SKM-1 treated with dmso at 0.1 percent for 144 hours (cell line): ENCODE measurements at regions not wholly inside any gene's neighbourhood (a gene's known extent, or its start where the extent isn't known, plus 50 kb on each side); places are given as distances from the start of the nearest gene placed in this dataset.
"Not testable (repeated sequence)": the region's sequence is repeated elsewhere in the genome, so short reads cannot be mapped to it uniquely, and the experiment has no call there.

Source experiments
- DNase-seq: peaks from one replicate; lab custom pipeline; 2025; ENCODE audit not compliant: unreplicated experiment; lab: John Stamatoyannopoulos, UW

DNA sequence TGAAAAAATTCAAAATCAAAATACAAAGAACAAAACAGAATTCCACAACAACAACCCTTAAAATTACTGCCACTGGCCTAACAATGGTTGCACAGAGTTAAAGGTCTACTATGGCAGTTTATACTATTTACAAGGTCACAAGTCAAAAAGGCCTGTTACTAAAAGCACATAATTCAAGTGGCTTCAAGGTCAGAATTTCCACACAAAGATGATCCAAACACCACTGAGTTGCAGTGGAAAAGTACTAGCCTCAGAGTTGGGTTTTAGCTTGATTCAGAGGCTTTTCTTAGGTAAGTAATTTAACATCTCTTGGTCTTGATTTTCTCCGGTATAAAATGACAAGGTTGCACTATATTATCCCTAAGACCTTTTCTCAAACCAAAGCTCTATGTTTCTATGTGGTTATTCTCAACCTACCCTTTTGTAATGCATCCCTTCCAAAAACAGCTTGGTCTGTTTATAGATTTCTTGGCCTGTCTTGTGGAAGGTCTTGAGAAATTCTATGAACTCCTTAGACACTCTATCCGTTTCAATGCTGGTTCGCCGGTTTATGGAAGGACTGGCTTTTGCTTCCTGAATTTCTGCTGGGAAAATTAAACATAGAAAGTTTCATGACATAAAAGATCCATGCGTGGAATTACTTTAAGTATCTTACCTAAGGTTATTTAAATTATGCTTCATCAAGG, 69.5 kb downstream of the MDH2 start:
- DNase-seq: not testable (repeated sequence)

DNA sequence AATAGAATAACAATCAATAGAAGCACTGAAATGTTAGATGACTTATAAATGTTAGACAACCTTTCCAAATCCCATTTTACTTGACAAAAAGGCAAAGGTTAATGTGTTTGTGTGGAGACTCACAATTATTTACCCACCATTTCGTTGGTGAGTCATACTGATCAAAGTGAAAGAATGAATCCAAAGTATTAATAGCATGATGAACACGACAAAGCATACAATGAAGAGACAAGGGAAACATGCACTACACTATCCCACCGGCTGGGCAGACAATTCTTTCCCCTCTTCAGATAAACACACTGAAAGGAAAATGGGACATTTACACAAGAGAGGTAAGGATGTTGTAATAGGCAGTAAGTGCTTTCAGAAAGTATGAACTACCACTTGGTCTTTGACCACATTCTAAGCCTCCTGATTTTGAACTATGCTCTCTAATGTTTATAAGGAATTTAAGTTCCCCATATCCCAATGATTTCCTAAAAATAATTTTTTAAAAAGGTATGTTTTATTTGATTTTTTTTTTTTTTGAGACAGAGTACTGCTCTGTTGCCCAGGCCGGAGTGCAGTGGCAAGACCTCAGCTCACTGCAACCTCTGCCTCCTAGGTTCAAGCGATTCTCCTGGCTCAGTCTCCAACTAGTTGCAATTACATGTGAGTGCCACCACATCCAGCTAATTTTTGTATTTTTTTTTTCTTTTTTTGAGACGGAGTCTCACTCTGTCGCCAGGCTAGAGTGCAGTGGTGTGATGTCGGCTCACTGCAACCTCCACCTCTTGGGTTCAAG, 70.5 kb downstream of the MDH2 start:
- DNase-seq: peak; percentile 21

DNA sequence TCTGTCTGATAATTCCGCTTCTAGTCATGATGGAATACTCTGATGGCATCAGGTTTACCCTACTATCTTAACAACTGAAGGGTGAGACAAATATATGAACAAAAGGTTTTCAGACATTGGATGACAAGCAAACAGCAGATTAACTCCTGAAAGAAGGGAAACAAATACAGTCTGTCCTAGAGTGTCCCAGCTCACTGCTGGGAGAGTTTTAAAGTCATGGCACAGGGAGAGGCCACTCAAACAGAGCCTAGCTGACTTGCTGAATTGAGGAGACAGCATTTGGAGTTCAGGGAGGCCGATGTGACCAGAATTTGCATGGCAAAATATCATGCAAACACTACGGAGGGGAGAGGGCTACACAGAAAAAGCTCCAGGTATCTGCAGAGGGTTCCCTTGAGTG, 73.1 kb downstream of the MDH2 start:
- no peak for DNase-seq

GRCh38 chr7:76122516-76123239, 74.8 kb downstream of the MDH2 start:
- no peak for DNase-seq

DNA sequence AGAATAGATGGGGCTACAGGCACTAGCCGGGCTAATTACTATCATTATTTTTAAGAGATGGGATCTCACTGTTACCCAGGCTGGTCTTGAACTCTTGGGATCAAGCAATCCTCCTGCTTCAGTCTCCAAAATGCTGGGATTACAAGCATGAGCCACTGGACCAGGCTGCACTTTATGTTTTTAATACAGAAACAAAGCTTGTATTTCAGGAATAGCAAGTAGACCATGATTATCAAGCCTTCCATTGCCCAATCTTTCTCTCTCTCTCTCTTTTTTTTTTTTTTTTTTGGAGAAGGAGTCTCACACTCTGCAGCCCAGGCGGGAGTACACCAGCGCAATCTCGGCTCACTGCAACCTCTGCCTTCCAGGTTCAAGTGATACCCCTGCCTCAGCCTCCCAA, 75.4 kb downstream of the MDH2 start:
- no peak for DNase-seq

GRCh38 chr7:76125560-76125959, 76.1 kb upstream of the SRRM3 start:
- no peak for DNase-seq

DNA sequence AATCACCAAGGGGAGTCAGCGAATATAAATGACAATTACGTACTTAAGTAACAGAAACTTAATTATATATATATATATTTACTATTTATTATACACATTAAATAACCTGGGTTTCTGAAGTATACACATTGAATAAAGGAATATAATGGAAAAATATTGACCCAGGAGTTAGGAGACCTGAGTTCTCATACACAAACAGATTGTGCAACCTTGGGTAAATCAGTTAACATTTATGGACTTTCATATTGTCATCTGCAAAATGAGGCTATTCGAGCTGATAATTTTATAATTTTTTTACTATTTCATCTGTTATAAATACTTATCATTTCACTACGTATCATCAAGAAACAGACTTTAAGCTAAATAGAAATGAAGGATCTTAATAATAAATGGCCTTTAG, 75.1 kb upstream of the SRRM3 start:
- no peak for DNase-seq

- no peak for DNase-seq
Observed at GRCh38 chr7:76129366-76129765, 72.3 kb upstream of the SRRM3 start.

- DNase-seq: no peak
Observed at GRCh38 chr7:76129836-76130235, 71.9 kb upstream of the SRRM3 start.

DNA sequence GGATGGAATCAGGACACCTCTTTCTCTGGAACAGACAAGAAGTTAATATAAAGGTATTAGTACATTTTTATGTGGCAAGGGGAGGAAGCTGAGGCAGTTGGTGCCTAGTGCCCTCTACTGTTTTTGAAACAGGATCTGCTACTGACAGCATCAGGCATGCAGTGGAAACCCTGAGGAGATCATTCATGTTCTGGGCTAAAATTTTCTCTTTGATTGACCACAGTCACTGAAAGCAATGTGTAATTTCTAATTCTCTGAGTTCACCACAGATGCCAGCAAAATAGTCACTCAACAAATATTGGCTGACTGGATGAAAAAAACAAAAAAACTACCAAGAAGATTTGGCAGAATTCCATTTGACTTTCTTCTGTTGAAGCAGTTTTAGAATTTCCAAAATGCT, 71.0 kb upstream of the SRRM3 start:
- DNase-seq: not testable (repeated sequence)

GRCh38 chr7:76131887-76132286, 69.8 kb upstream of the SRRM3 start:
- DNase-seq: not testable (repeated sequence)

DNA sequence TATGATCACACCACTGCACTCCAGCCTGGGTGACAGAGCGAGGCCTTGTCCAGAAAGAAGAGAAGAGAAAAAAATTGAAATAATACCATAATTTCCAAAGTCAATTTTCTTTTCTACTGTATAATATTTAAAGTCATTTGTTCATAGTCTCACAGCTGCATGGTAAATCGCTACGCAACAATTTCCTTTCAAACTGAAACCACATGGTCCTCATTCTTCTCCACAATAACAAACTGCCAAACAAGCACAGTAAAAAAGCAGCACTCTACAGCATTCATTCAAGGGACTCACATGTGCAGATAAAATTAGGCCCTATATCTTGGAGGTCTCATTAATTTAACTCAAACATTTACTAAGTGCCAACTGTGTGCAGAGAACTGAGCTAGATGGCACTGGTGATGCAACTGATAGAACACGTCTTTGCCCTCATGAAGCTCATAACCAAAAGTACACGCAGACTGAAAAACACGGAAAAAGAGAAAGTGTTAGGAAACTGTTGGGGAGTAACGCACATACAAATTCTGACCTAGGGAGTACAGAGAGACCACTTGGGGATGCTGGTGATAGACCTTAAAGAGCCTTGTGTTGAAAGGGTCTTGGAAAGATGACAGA, 68.4 kb upstream of the SRRM3 start:
- no peak for DNase-seq

- DNase-seq: peak; percentile 43
Observed at GRCh38 chr7:76133839-76134238, 67.9 kb upstream of the SRRM3 start.

GRCh38 chr7:76135263-76135662, 66.4 kb upstream of the SRRM3 start:
- not testable (repeated sequence) for DNase-seq

GRCh38 chr7:76138577-76139313, 63.0 kb upstream of the SRRM3 start:
- DNase-seq: not testable (repeated sequence)

- no peak for DNase-seq
Observed at GRCh38 chr7:76139670-76140069, 62.0 kb upstream of the SRRM3 start.

- not testable (repeated sequence) for DNase-seq
Observed at GRCh38 chr7:76140259-76140658, 61.4 kb upstream of the SRRM3 start.

DNA sequence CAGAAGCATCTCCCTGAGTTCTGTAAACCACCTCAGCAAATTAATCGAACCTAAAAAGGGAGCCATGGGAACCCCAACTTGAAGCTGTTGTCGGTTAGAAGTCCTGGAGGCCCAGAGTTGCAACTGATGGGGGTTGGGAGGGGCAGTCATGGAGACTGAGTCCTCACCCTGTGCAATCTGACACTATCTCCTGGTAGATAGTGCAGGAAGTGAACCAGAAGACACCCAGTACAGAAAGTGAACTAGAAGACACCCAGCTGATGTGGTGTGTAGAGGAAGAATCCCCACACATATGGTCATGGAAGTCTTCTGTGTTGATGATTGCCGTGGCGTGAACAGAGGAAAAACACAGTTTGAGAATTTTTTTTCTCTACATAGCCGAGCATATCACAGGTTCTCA, 58.8 kb upstream of the SRRM3 start:
- peak; percentile 7 for DNase-seq

DNA sequence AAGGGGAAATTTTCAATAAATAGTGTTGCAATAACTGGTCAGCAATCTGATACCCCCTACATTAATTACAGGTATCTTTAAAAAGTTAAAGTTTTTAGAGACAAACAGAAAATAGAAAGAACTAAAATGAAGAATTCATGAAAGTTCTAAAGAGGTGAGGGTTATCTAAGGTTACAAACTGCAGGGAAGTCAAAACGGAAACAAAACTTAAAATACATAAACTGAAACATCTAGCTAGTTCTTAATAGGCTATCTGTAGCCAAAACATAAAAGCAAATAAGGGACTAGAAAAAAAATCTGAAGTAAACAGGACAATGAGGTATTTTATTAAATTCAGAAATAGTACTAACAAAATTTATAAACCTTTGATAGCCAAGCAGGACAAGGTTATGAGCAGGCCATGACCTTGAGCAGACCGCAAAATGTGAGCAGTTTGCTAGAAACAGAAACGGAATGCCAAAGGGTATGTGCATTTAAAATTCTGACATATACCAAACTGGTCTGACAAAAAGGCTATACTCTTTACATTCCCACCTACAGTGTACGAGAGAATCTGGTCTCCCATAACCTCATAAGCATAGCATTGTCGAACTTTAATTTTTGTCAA, 56.9 kb upstream of the SRRM3 start:
- DNase-seq: not testable (repeated sequence)

DNA sequence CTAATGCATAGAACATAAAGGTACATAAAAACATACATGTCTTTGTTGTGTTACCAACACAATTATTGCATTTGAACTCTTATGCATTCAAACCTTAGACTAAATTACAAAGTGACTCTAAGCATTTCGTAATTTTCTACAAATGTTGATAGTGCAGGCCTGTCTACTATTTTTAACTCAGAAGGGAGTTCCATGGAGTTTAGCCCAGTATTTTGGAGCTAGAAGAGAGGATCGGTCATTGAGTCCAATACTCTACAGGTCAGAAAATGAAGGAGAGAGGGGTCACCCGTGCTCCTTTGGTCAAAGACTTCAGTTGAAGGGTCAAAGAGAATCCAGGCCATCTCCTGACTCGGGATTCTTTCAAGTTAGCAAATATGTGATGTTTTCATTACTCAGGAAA, 55.3 kb upstream of the SRRM3 start:
- DNase-seq: no peak
